Fibroblast of gingiva (primary cell): ENCODE measurements at regions not wholly inside any gene's neighbourhood (a gene's known extent, or its start where the extent isn't known, plus 50 kb on each side); places are given as distances from the start of the nearest gene placed in this dataset.
"Not testable (repeated sequence)": the region's sequence is repeated elsewhere in the genome, so short reads cannot be mapped to it uniquely, and the experiment has no call there.

Experiments
- DNase-seq: peaks from one replicate; pipeline ENCODE4 v3.0.0-alpha.2; 2011; ENCODE audit warnings: low read depth

DNA sequence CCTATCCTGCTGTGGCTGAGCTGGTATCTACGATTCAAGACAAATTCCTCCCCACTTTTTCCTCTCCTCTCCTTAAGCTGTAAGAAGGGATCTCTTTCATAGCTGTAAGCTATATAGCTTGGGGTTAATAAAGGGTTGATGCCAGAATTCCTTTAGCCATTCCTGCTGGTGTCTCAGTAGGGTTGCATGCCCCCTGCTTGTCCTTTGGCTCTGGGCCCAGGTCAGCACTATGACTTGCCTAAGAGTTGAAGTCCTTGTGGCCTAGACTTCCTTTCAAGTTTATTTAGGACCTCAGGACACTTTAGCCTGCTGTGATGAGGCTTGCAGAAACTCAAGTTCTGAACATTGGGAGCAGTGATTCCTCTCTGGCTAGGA is 270.0 kb downstream of the AMY1C start:
- no peak for DNase-seq

DNA sequence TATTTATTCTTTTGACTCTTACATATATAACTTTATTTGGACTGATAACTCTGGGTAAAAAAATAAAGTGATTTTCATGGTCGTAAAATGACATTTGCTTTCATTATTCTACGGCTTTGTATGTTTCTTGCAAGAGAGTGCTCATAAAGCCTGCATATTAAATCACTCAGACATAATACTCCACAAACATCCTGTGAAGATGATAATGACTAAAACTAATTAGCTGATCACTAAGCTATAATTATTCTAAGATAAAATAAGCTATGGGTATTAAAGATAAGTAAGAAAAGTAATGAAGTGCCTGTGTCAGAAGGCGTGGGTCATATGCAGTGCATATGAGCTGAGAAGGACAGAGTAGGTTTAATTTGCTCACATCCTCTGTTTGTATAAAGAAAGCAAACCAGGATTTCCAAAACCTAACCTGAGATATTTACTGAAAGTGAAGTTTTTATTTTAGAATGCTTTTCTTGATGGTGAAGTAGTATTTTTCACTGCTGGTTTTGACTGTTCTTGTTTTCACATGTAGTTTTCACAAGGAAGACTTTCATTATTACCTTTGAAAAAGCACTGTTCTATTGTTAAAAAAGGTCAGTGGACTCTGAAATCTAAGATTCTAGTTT is 278.8 kb downstream of the AMY1C start:
- no peak for DNase-seq

DNA sequence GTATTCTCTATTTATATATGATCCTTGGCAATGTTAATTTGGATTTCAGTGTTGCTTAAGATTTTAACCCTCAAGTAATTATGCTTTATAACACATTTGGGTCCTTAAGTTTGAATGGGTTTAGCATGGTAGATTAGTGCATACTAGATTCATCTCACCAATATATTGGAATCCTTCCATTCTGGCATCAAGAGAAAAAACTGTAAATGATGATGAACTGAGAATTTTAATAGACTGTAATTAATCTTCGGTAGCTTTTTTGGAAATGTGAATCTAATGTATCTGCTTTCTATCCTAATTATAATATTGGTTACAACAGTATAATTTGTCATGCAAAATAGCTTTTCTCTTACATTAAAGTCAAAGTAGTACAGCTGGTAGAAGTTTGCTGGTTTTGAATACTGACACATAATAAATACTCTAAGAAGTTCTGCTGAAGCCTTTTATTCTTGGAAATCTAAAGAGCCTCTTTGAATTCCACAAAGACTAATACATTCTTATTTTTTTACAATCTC is 279.8 kb downstream of the AMY1C start:
- no peak for DNase-seq

DNA sequence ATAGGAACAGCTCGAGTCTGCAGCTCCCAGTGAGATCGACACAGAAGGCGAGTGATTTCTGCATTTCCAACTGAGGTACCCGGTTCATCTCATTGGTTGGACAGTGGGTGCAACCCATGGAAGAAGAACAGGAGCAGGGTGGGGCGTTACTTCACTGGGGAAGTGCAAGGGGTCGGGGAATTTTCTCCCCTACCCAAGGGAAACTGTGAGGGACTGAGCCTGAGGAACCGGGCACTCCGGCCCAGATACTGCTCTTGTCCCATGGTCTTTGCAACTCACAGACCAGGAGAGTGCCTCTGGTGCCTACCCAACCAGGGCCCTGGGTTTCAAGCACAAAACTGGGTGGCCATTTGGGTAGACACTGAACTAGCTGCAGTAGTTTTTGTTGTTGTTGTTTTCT is 307.1 kb downstream of the AMY1C start:
- DNase-seq, result no peak

DNA sequence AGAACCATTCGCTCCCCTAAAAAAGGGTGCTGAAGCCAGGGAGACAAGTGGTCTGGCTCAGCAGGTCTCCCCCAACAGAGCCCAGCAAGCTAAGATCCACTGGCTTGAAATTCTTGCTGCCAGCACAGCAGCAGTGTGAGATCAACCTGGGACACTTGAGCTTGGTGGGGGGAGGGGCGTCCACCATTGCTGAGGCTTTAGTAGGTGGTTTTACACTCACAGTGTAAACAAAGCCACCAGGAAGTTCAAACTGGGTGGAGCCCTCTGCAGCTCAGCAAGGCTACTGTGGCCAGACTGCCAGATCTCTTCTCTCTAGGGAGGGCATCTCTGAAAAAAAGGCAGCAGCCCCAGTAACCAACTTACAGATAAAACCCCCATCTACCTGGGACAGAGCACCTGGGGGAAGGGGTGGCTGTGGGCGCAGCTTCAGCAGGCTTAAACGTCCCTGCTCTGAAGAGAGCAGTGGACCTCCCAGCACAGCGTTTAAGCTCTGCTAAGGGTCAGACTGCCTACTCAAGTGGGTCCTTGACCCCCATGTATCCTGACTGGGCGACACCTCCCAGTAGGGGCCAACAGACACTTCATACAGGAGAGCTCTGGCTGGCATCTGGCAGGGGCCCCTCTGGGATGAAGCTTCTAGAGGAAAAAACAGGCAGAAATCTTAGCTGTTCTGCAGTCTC is 307.7 kb downstream of the AMY1C start:
- not testable (repeated sequence) for DNase-seq

DNA sequence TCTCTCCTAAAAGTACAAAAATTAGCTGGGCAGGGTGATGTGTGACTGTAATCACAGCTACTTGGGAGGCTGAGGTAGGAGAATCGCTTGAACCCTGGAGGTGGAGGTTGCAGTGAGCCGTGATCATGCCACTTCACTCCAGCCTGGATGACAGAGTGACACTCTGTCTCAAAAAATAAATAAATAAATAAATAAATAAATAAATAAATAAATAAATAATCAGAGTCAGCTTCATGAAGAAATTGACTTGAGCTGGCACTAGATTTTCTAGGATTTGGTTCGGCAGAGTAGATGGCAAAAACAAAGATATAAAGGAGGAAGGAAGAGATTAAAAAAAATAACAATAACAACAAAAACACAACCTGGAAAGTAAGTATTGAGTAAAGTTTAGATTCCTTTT is 311.9 kb downstream of the AMY1C start:
- DNase-seq, result not testable (repeated sequence)

DNA sequence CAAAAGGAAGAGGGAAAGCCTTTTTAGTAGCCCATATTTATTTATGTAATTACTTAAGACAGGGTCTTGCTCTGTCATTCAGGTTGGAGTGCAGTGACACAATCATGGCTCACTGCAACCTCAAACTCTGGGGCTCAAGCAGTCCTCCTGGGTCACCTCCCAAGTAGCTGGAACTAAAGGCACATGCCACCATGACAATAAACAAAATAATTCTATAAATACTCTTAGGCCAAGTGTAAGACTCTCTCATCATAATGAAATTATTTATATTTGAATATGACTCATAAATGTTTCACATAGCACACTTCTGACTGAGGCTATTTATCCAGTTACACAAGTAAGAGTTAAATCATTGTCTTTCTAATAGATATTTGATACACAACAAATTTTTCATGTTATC is 314.7 kb downstream of the AMY1C start:
- peak; percentile 49 for DNase-seq

DNA sequence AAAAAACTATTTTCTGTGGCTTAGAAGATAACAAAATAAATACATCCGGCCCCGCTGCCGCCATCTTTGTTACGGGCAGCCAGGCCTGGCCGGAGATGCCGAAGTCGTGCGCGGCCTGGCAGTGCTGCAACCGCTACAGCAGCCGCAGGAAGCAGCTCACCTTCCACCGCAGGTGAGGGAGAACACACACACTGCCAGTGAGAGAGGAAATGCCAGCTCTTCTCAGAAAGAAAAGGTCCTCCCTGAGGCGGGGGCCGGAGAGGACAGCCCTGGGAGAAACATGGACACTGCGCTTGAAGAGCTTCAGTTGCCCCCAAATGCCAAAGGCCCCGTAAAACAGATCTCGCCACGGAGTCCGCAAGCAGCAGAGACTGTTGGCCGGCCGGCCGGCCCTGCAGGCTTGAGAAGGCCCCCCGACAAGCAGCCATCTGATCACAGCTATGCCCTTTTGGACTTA is 323.2 kb downstream of the AMY1C start:
- no peak for DNase-seq

DNA sequence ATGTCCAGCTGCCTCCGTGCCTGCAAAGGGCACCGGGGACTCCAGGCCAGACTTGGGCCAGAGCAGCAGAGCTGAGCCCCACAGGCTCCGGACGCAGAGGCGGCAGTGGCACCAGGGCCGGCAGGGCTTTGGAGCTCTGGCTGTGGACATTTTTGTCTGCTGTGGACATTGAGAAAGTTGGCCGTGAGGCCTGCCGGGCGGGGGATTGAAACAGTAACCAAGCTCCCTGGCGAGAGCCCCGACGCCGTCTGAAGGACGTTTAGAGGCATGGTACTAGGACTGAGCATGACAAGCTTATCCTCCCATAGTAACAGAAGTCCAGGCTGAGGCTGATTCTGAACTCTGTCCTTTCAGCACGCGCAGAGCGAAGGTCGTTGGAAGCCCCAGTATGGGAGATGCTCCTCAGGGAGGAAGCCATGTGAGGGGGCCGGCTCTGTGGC is 323.8 kb downstream of the AMY1C start:
- DNase-seq, result no peak

DNA sequence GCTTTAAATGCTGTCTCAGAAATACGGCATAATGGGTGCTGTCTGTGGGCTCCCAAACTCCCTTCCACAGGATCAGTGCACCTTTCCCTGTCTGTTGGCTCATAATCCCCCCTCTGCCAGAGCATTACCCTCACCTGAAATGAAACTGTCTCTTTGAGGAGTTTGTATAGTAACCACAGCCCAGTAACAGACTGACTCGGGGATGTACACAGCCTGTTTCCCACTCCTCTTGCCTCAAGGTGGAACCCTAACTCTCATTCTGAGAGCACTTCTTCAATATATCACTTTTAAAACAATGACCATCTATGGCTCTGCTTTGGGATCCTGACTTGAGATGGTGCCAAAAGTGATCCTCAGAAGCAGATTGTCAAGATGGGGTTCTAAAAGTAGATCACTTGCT is 332.5 kb downstream of the AMY1C start:
- DNase-seq, result no peak

DNA sequence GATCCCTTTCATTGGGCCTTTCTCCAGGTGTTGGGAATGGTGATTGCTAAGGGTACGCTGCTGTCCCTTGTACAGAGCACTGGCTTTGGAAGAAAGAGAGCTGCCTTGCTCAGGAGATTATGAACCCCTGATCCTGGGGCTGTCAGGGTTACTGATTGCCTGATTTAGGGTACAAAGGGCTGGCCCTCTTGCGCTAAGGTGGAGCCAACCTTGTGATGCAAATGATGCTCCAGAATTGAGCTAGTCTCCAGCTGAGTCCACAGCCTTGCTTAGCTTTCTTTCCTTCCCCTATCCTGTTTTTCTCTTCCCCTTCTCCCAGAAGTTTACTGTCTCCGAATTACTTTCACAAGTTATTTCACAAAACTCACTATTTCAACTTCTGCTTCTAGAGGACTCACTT is 334.7 kb downstream of the AMY1C start:
- DNase-seq, result no peak

DNA sequence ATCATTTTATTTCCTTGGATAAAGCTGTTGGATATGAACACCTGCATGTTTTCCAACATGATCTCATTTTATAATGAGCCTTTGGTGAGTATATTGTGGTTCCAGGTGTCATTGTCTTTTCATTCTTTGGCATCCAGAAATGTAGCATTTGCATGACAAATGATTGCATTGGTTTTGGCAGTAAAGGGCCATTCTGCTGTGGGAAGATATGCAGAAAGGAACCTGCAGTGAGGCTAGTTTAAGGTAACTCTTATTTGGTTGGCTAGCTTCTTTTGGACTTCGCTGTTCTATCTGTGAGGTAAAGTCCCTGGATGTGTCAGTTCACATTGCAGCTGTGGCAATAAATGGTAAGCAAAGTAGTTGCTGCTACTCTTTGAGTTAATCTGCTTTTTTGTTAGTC is 343.0 kb downstream of the AMY1C start:
- no peak for DNase-seq

DNA sequence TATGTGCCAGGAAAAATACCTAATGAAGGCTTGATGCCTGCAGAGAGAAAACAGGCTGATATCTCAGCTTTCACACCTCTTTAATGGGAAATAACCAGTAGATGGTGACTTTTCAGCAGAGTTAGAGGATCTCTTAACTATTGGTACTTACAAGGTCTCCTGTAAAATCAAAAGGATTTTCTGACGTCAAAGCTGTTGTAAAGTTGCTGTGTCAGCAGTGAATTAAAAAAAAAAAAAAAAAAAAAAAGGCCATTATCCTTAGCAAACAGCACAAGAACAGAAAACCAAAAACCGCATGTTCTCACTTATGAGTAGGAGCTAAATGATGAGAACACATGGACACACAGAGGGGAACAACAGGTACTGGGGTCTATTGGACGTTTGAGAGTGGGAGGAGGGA is 349.1 kb downstream of the AMY1C start:
- DNase-seq, result no peak

DNA sequence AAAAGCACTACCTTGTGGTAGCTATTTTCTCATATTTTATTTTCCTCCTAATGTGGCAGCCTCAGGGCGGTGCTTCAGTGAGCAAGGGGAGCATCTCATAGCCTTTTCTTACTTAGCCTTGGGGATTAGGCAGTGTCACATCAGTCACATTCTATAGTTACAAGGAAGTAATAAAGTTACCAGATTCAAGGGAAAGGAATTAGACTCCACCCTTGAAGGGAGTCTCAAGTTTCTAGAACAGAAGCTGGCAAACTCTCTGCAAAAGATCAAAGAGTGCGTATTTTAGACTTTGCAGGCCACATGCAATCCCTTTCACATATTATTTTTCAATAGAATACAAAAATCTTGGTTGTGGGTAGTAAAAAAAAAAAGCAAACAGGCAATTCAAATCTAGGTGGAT is 350.4 kb downstream of the AMY1C start:
- no peak for DNase-seq

DNA sequence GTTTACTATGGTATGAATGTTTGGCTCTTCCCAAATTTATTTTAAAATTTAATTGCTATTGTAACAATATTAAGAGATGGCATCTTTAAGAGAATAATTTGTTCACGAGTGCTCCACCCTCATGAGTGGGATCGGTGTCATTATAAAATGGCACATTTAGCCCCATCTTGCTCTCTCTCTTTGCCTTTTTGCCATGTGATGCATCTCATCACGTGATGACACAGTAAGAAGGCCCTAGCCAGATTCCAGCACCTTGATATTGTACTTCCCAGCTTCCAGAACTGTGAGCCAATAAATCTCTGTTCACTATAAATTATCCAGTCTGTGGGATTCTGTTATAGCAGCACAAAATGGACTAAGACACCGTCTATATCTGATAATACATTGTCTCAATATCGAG is 355.8 kb downstream of the AMY1C start:
- DNase-seq, result no peak

DNA sequence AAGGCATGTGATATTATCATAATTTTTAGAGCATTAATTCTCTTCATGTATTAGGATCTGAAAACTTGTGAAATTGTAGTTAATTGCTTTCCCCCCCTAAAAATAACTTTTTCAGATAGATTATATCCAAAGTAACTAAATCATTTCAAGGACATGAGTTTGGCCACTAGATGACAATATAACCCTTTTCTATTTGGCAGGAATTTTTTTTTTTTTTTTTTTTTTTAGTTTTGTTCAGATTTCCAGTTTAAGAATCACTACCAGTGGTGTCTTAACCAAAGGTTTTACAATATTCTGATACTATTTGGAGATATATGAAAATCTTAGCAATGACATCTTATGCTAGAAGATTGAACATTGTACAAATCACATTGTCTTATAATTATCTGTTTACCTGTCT is 370.8 kb downstream of the AMY1C start:
- no peak for DNase-seq

DNA sequence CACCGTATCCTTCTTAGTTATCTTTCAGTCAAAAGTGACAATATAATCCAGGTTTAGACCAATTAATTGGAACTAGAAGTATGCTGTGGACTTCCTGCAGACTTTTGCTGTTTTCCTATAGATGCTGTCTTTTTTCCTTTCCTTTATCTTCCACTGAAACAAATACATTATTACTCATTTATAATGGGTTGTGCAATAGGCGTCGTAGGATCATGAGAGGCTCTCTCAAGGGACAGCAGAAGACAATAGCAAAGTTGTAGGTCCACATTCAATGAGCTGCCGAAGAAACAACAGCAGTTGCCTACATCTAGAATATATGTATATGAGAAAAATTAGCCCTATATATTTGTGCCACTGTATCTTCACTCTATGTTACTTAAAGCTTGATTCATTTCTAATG is 371.6 kb downstream of the AMY1C start:
- no peak for DNase-seq

DNA sequence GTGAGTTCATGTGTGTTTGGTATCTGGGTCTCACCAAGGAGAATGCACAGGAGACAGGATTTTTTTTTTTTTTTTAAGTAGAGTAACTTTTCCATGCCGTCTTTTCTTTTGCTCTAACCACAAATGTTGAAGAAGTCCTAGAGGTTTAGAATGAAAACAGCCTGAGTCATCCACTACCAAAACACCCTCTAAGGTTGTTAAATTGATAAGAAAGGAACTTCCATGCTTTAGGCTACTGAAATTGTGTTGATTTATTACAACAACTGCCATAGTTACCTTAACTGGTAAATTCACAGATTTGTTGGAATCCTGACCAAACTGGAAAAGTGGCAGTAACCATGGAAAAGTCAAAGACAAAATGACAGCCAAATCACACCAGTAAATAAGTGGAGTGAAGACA is 375.6 kb downstream of the AMY1C start:
- DNase-seq, result no peak

DNA sequence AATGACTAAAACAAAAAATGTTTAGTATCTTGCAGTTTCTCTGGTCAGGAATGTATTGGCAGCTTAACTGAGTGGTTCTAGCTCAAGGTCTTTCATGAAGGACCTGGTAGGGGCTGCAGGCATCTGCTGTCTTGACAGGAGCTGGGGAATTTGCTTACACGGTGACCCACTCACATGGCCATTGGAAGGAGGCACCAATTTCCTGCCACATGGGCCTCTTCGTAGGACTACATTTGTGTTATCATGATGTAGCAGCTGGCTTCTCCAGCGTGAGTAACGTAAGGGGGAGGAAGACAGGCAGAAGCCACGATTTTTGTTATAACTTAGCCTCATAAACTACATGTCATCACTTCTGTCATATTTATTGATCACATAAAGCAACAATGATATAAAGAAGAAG is 376.3 kb downstream of the AMY1C start:
- DNase-seq, result no peak

DNA sequence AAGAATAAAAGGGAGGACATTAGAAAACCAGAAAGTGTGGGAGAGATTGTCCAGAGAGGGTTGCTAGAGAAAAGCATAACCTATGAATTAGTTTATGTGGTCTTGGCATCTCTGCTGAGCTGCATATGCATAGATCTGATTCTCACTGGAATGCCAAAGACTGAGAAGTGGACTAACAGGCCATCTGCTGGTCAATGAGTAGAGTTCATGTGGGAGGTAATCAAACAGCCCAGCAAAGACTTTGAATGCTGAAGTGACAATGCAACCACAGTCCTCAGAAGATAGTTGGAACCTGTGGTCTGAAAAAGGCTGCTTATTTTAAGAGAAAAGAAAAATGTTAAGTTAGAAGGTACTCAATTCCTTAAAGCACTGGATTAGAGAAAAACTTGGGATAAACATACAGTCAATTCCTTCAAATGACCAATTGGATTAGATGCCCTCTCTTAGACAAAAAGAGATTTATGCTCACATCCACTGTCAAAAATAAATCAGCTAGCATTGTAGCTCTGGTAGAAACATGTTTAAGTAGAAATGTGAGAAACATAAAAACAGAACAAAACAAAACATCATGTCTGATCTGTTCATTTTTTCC is 382.8 kb downstream of the AMY1C start:
- no peak for DNase-seq

DNA sequence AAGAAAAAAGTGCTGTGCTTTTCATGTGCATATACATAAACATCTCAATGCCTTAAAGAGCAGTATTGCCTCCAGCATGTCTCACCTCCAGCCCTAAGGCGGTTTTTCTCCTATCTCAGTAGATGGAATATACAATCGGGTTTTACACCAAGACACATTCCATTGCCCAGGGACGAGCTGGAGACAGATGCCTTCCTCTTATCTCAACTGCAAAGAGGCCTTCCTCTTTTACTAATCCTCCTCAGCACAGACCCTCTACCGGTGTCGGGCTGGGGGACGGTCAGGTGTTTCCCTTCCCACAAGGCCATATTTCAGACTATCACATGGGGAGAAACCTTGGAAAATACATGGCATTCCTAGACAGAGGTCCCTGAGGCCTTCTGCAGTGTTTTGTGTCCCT is 385.3 kb downstream of the AMY1C start:
- not testable (repeated sequence) for DNase-seq

DNA sequence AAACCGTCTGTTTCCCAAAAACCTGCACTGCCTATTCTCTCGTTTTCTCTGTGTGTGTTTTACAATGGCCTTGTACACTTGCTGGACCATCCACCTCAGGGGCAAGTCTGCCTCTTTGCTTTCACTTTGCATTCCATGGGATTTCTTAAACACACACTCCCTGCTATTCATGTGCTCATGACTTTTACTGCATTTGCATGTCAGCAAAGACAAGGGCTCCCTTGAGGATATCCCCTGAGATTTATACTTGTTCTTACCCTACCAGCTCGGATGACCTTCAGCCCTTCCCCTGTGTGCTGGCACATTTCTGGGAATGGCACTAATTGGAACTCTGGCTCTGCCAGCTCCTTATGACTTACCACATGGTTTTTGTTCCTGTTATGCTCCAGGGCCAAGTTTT is 386.9 kb downstream of the AMY1C start:
- DNase-seq, result no peak

DNA sequence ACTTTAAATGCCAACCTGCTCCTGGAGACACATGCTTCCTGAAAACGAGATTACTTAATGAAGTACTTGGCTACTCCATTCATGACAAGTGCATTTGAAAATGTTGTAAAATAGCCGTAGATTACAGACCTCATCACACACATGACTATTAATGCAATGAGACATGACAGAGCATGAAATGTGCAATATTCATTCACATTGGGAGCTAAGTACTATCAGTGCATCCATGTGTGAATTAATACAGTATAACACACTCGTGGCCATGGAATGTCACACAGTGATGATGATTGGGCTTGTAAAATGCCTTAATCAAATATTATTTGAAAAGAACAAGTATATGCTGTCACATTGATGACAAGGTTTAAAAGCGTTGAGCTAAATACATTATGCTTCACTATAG is 407.0 kb downstream of the AMY1C start:
- DNase-seq, result no peak
